ENCODE measurements at regions not wholly inside any gene's neighbourhood (a gene's known extent, or its start where the extent isn't known, plus 50 kb on each side); places are given as distances from the start of the nearest gene placed in this dataset.

DNA sequence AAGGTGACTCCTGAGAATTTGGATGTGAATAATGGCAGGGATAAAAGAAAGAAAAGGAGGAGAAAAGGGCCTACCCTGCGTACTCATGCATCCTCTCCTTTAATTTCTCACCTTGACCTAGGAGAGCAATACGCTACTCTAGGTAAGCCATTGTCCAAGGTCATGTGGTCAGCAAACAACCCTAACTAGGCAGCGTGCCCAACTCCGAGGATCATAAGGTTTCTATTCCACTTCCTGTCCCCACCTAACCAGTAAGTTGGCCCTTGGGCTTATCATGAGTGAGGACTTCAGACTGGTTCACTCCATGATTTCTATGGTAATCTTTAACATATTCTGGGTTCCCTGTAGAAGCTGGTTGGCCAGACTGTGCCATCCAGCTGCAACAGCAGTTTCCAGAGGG is 315.1 kb upstream of the CCL2 start:
- TF ChIP-seq, protein P1, sequence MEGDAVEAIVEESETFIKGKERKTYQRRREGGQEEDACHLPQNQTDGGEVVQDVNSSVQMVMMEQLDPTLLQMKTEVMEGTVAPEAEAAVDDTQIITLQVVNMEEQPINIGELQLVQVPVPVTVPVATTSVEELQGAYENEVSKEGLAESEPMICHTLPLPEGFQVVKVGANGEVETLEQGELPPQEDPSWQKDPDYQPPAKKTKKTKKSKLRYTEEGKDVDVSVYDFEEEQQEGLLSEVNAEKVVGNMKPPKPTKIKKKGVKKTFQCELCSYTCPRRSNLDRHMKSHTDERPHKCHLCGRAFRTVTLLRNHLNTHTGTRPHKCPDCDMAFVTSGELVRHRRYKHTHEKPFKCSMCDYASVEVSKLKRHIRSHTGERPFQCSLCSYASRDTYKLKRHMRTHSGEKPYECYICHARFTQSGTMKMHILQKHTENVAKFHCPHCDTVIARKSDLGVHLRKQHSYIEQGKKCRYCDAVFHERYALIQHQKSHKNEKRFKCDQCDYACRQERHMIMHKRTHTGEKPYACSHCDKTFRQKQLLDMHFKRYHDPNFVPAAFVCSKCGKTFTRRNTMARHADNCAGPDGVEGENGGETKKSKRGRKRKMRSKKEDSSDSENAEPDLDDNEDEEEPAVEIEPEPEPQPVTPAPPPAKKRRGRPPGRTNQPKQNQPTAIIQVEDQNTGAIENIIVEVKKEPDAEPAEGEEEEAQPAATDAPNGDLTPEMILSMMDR (IDR thresholded peaks at IDR 0.05) = no peak
- TF ChIP-seq POLR2A (IDR thresholded peaks at IDR 0.05) = no peak

Measured in Peyer's patch (tissue), 4 donors.